GM18868 (cell line): ENCODE measurements at regions not wholly inside any gene's neighbourhood (a gene's known extent, or its start where the extent isn't known, plus 50 kb on each side); places are given as distances from the start of the nearest gene placed in this dataset.

Experiments
- ATAC-seq: cut with Tn5 transposase; IDR thresholded peaks from one replicate; pipeline ENCODE4 v1.9.1; 2021; ENCODE audit warnings: mild to moderate bottlenecking, moderate library complexity; ENCODE audit not compliant: unreplicated experiment

DNA sequence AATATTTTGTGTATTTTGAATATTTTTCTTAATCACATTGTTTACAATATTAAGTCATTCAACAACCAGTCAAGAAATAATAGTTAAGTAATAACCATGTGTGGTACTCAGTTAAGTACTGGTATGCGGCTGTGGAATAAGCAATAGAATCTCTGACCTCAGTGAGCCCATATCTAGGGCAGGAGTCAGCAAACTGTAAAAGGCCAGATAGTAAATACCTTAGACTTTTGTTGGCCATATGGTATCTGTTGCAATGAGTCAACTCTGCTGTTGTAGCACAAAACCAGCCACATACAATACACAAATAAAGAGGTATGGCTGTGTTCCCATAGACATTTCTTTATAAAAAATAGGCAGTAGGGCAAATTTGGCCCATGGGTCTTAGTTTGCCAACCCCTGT, 311.6 kb upstream of the SEMA3A start:
- ATAC-seq = no peak

DNA sequence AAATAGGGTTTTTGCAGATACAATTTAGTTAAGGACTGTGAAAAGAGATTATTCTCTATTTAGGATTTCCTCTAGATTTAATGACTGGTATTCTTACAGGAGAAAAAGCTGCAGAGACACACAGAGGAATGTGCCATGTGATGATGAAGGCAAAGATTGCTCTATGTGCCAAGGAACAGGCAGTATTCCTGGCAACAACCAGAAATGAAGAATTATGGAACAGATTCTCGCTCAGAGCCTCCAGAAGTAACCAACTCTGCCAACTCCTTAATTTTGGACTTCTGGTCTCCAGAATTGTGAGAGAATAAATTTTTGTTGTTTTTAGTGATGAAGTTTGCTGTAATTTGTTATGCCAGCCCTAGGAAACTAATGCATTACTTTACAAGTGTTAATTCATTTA, 307.6 kb upstream of the SEMA3A start:
- no peak for ATAC-seq

DNA sequence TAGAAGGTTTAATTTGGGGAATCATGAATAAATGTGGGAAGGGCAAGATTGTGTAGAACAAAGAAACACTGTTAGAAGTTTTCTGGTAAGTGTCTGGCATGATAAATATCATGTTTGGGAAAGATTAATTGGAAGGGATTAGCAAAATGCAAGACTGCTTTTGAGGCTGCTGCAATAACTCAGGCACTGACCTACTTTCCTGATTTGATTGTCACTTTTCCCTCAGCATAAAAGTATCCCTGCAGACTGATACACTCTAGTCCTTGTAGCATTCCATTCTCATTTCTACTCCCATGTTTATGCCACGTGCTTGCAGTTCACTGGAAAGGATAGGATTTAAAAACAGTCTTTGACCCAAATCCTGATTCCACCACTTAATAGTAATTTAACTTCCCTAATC, 303.3 kb upstream of the SEMA3A start:
- ATAC-seq = no peak

DNA sequence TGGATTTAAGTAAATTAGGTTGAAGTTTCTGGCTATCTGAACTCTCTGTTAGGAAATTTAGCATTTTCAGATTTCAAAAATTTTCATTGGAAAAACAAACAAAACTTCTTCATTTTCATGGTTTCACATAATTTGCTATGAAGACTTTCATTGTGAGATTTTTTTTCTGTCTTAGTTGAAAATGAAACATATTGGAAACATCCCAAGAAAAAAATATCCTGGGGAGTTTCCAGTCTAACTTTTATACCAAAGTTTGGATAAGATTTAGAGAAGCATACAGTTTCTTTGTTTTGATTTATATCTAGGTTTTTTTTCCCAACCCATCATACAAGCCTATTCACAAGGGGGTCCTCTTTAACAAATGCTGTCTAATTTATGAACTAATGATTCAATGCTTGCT, 300.5 kb upstream of the SEMA3A start:
- no peak for ATAC-seq

- no peak for ATAC-seq
Measured at GRCh38 chr7:84492098-84493034, 297.8 kb upstream of the SEMA3A start.

GRCh38 chr7:84490661-84491060, 296.1 kb upstream of the SEMA3A start:
- no peak for ATAC-seq

DNA sequence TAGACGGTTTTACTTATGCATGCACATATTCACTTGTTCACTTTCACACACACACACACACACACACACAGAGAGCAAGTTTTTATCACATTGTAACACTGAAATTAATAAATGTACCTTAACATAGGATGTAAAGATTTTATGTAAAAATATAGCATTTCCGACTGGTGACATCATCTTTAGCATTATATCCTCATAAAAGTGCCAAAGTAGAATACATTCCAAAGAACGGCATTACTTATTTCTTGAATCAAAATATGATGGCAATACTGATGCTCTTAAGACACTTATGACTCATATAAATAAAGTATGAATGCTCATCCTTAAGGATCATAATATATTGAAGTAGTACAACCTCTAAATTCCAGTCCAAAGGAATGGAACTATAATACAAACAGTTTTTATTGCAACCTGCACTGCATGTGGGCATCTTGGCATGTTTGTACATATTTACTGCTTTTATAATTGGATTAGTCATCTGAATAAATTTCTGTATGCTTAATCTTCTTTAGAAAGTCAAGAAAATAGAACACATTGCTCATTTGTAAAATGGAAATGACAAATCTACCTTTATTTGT, 290.0 kb upstream of the SEMA3A start:
- ATAC-seq = no peak

DNA sequence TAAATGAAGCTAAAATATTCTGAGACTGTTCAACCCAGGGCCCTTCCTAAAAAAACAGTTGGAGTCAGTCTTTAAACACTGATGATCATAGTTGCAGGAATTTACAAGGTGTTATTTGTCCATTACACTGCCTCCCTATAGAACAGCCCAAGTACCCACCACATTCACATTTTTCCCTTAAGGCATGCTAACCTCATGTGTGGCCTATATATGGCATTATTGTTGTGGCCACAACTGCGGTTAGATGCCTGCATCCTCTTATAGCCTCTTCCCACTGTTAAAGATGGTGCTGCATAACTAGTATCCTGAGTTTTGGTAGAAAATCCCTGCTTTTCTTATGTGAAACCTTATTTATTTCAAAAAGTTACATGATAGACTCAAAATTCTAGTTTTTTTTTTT, 287.9 kb upstream of the SEMA3A start:
- no peak for ATAC-seq

DNA sequence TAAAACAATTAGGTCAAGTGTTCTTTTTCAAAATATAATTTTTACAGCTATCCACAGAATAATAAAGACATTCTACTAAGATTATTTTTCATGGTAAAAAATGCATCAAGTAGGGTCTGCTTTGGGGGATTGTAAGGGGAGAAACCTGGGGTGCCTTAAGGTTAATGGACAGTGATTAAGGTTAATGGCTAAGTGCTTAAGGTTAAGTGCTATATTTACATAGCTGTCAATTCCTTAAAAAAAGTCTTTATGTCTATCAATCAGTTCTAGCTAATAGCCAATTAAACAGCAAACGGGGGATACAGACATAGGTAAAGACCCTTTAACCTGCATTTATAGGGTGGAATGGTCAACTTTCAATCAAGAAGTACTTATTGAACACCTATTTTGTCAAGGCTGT, 284.5 kb upstream of the SEMA3A start:
- no peak for ATAC-seq

GRCh38 chr7:84477786-84478478, 283.3 kb upstream of the SEMA3A start:
- ATAC-seq = no peak

GRCh38 chr7:84474436-84474835, 279.8 kb upstream of the SEMA3A start:
- ATAC-seq = no peak

DNA sequence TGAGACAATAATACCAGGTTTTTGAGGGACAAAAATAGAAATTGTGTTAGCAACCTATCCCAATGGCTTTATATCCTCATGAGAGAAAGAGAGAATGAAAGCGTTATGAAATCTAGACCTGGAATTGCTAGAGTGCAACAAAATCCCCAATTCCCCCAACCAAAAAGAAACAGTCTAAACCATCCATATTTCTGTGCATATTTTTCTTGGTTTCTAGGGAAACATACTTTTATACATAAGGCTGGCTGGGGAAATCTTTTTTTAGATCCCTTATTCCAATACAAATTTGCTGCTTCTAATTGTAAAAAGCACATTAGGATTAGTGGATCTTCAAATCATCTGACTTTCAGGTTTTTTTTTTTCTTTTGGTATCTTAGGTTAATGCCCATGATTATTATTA, 277.0 kb upstream of the SEMA3A start:
- no peak for ATAC-seq

GRCh38 chr7:84469034-84469433, 274.4 kb upstream of the SEMA3A start:
- no peak for ATAC-seq

GRCh38 chr7:84462259-84462658, 267.7 kb upstream of the SEMA3A start:
- no peak for ATAC-seq

GRCh38 chr7:84461093-84461492, 266.5 kb upstream of the SEMA3A start:
- no peak for ATAC-seq

DNA sequence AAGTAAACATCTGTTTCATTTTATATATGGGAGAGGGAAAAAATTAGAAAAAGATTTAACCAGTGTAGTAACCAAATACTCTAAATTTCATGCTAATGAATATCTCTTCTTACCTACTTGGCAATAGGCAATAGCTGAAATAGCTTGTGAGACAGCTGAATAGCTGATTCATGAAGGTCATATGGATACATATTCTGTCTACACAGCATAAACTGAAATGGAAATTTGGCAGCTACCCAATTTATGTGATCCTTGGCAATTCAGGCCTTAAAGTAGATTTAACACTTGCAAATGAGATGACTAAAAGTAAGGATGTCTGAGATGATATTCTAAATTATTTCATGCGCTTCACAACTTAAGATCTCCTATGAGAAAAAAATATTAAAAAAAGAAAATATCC, 261.2 kb upstream of the SEMA3A start:
- ATAC-seq = no peak

GRCh38 chr7:84454174-84454959, 259.8 kb upstream of the SEMA3A start:
- no peak for ATAC-seq

DNA sequence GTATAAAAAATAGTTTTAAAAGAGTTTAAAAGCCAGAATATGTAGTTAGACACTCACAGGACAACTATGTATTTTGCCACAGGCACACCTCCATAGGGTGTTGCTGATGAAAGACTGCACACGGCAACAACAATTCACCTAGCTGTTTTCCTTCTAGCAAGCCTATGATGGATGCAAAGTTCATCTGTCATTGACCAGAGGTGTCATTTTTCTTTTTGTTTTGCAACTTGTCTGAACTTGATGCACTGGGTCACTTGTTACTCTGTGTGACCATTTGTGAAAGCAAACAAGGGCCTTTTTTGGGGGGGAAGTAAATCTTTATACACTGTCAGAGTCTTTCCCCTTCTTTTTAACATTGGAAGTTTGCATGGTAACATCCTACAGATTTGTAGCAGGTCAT, 258.0 kb upstream of the SEMA3A start:
- ATAC-seq = no peak

DNA sequence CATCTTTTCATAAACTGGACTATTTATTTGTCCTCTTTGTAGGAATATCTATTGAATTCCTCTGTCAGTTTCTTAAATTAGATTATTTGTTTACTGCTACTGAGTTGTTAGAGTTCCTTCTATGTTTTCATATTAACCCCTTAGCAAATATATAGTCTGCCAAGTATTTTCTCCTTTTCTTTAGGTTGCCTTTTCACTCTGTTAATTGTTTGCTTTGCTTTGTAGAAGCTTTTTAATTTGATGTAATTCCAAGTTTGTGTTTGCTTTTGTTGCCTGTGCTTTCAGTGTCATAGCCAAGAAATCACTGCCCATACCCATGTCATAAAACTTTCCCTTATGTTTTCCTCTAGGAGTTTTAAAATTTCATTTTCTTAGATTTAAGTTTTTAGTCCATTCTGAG, 256.2 kb upstream of the SEMA3A start:
- no peak for ATAC-seq

GRCh38 chr7:84447636-84448293, 253.2 kb upstream of the SEMA3A start:
- no peak for ATAC-seq
